GM12892 (cell line): ENCODE measurements at regions not wholly inside any gene's neighbourhood (a gene's known extent, or its start where the extent isn't known, plus 50 kb on each side); places are given as distances from the start of the nearest gene placed in this dataset.

Experiments
- DNase-seq: peaks from one replicate; pipeline ENCODE4 v3.0.0; 2011; ENCODE audit not compliant: insufficient read length
- FAIRE-seq: peaks from 2 replicates; lab custom pipeline; 2011; peaks lifted over from hg19 to GRCh38; lab: Jason Lieb, UNC
- POLR2A ChIP-seq: IDR thresholded peaks from 2 replicates; pipeline ENCODE4 v1.6.1; 2011; ENCODE audit warnings: low read depth, low read length, control low read depth
- POLR2AphosphoS5 ChIP-seq: IDR thresholded peaks from 2 replicates; pipeline ENCODE4 v1.6.1; 2011; ENCODE audit warnings: low read depth, low read length, control low read depth
- TAF1 ChIP-seq: IDR thresholded peaks from 2 replicates; pipeline ENCODE4 v1.6.1; 2011; ENCODE audit warnings: low read depth, mild to moderate bottlenecking, control low read depth, low read length, borderline replicate concordance

DNA sequence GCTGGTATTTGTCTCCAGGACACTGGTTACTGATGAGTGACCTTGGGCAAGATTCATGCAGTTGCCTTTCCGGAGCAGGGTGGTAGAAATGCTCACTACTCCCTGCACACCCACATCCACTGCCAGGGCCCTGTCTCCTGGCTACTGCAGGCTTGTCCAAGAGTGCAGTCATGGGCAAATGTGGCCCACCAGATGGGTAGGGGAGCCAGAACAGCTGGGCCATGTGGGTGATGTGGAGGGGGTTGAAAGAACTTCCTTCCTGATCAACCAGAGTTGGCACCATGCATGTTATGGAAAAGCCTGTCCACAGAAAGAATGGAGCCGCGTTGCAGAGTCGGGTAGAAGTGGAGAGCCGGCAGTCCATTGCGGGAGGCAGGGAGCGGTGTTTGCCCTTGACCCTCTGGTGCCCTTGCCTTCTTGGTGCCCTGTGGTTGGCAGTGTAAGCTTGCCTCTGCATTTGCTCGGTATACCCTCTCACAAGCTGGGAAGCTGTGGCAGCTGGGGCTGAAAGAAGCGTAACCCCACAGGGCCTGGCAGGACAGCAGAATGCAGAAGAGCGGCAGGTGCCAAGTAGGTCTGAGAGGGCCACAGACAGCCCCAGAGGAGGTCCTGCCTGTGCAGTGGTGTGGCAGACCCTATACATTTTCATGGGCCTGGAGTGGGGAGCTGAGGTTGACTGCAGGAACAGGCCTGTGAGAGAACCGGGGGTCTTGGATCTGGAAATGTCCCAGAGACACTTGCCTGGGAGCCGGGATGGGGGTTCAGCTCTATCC is 253.2 kb downstream of the TFCP2L1 start:
- DNase-seq: no peak
- TF ChIP-seq POLR2A: no peak
- TF ChIP-seq TAF1: no peak
- no peak for TF ChIP-seq POLR2AphosphoS5
- no peak for FAIRE-seq

DNA sequence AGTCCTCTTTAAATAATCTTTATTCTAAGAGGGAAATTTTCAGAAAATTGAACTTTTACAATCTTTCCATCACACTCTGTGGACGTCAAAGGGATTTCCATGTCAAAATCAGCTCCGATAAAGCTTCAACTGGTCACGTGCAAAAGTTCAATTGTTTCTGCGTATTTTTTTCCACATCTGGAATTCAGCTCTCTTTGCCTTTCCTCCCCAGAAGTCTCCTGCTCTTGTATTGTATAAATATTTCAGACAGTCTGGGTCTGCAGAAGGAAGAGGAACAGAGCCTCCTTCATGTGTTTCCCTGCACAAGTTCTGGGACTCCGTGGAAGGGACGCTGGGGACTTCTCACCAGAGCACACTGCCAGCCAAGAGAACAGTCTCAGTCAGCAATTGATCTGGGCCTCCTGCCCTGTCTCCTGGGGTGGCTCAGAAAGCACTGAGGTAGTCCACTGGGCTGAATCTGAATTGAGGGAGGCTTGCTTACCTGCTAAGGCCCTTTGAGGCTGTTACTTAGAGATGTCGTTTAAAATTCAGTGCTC is 251.5 kb downstream of the TFCP2L1 start:
- DNase-seq (no peak), FAIRE-seq (no peak)

DNA sequence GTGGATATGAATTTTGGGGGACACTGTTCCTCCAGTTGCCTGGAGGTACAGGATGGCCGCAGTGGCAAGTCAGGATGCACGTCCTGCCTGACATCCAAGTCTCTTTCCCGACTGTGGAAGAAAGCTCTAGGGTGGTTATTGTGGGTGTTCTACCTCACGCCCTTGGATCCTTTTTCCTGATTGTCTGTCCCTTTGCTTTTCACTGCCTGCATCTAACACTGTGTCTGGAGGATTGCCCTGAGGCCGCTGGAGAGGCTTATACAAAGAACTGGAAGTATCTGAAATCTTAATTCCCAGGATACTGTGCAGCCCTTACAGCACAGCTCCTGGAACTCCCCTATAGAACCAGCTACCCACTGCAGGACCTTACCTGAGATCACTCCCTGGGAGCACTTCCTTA is 250.5 kb downstream of the TFCP2L1 start:
- TF ChIP-seq POLR2AphosphoS5 (no peak), POLR2A (no peak), TAF1 (no peak)
- FAIRE-seq: no peak
- no peak for DNase-seq

More for the DNA sequence above, 251.5 kb downstream of the TFCP2L1 start:
- TF ChIP-seq TAF1 (no peak), POLR2A (no peak), POLR2AphosphoS5 (no peak)

GRCh38 chr2:121036226-121036692 is 248.7 kb downstream of the TFCP2L1 start:
- TF ChIP-seq POLR2AphosphoS5 (no peak), POLR2A (no peak), TAF1 (no peak)
- FAIRE-seq (no peak), DNase-seq (no peak)

DNA sequence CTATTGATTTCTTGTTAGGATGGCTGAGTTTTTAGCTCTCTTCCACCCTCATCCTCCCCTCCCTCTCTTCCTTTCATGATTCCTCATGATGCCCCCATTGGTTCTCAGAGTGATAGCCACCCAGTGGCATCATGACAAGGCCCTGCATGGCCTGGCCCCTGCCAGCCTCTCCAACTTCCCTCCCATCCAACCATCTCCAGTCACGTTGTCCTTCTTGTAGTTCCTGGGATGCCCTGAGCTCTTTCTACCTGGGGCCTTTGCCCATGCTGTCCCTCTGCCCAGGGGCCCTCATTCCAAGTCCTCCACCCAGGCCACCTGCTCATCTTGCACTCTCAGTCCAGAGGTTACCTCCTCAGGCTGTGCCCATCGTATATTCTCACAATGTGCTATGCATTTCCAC is 247.5 kb downstream of the TFCP2L1 start:
- DNase-seq (no peak), FAIRE-seq (no peak)
- TF ChIP-seq POLR2A: no peak
- TF ChIP-seq TAF1: no peak
- TF ChIP-seq POLR2AphosphoS5: no peak

DNA sequence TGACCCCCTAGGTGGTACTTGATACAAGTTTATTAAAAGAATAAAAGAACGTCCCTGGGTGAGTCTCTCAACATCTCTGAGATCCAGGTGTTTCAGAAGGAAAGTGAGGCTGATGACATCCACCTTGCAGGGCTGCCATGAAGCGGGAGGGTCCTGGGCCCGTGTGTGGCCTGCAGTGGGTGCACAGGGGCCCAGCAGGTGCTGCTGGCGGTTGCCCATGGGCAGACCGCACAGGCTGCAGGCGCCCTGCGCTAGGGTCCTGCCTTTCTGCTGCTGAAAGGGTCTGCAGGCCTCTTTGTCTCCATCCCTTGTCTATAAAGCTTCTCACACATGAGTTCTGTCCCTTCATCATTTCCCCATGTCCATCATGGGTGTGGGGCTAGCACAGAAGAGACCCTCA is 247.0 kb downstream of the TFCP2L1 start:
- no peak for TF ChIP-seq POLR2AphosphoS5
- no peak for TF ChIP-seq TAF1
- TF ChIP-seq POLR2A: no peak
- no peak for FAIRE-seq
- DNase-seq: no peak

- FAIRE-seq: no peak
- DNase-seq: no peak
- TF ChIP-seq TAF1: no peak
- TF ChIP-seq POLR2AphosphoS5: no peak
- TF ChIP-seq POLR2A: no peak
Measured at GRCh38 chr2:121038431-121038830, 246.6 kb downstream of the TFCP2L1 start.

DNA sequence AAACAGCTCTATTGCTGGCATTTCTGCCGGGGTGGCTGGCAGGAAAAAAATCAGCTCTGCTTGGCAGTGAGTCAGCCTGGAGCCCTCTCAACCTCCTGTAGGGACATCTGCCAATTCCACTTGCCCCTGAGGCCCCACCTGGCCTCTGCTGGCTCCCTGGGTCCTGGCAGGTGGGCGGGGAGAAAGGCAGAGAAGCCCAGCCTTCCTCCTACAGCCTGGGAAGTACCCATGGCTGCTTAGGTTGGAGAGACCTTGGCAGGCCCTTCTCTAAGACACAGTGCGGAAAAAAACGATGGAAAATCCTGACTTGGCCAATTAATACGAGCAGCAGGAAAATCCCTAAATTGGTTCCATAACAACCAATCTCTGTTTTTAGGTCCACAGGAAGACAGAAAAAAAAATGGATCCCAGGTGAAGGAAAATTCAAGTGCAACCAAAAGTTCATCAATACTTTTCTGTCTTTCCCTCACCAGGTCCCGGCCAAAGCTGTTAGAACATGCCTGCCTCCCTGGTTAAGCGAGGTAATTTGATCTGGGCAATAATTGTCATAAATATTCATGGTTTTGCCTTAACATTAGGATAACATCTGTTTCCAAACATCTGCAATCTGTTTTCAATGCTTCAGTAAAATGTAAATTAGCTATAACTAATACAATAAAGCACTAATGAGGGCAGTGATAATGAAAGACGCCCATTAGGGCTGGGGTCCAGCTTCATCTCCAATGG is 245.9 kb downstream of the TFCP2L1 start:
- FAIRE-seq: no peak
- TF ChIP-seq POLR2A: no peak
- TF ChIP-seq TAF1: no peak
- no peak for TF ChIP-seq POLR2AphosphoS5
- DNase-seq: no peak

- DNase-seq (no peak), FAIRE-seq (no peak)
- no peak for TF ChIP-seq TAF1
Measured at GRCh38 chr2:121039679-121040078, 245.3 kb downstream of the TFCP2L1 start.

DNA sequence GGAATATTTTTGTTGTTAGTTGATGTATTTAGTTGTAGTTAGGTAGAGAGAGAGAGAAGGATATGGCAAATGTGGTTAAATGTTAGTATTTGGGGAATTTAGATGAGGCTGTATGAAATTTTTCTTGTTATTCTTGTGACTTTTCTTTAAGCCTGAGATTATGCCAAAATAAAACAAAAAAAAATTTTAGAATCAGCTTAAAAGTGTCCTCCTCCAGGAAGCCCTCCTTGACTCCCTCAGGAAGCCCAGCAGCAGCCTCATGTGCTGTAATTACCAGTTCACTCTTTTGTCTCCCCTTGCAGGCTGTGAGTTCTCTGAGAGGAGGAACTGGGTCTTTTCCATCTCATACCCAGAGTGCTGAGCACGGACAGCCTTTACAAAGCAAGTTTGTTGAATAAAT is 243.5 kb downstream of the TFCP2L1 start:
- TF ChIP-seq POLR2AphosphoS5: no peak
- TF ChIP-seq POLR2A: no peak
- no peak for TF ChIP-seq TAF1
- DNase-seq (no peak), FAIRE-seq (no peak)

DNA sequence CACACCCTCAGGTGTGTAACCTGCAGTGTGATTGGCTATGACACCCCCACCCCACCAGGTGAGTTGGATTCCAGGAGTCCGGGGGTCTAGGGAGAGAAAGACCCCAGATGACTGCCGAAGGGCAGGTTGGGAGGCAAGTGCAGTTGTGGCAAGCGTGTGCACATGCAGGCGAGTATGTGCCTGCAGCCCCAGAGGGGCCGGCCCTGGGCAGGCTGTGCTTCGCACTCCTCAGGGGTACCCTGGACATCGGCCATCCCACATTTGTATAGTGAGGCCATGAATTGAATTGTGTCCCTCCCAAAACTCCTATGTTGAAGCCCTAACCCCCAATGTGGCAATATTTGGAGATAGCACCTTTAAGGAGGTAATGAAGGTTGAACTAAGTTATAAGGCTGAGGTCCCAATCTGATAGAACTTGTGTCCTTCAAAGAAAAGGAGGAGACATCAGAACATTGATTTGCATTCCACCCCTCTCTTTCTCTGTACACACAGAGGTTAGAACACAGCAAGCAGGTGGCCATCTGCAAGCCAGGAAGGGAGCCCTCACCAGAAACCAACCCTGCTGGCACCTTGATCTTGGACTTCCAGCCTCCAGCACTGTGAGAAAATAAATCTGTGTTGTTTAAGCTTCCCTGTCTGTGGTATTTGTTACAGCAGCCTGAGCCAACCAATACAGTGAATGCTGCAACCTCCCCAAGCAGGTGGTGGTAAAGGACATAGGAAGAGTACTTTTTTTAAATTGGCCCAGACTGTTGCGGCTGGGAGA is 241.8 kb downstream of the TFCP2L1 start:
- DNase-seq (no peak), FAIRE-seq (no peak)
- no peak for TF ChIP-seq POLR2AphosphoS5
- TF ChIP-seq POLR2A: no peak
- TF ChIP-seq TAF1: no peak
